GM12875 (cell line): ENCODE measurements at regions not wholly inside any gene's neighbourhood (a gene's known extent, or its start where the extent isn't known, plus 50 kb on each side); places are given as distances from the start of the nearest gene placed in this dataset.

Experiments
- H3K4me3 ChIP-seq: one replicate; pipeline ENCODE4 v1.5.1; 2011; ENCODE audit warnings: low read depth, low read length, control low read depth
- CTCF ChIP-seq: IDR thresholded peaks from 2 replicates; pipeline ENCODE4 v1.5.1; 2011; ENCODE audit warnings: low read depth, mild to moderate bottlenecking, control low read depth, inconsistent platforms, low read length, moderate library complexity, borderline replicate concordance; ENCODE audit not compliant: insufficient read depth

GRCh38 chr5:61614606-61615005 is 282.5 kb downstream of the ZSWIM6 start:
- no peak overlapping the region for H3K4me3 ChIP-seq
- TF ChIP-seq CTCF = no peak

GRCh38 chr5:61617039-61617438 is 285.0 kb downstream of the ZSWIM6 start:
- no peak for TF ChIP-seq CTCF
- no peak overlapping the region for H3K4me3 ChIP-seq

GRCh38 chr5:61617995-61618525 is 286.0 kb downstream of the ZSWIM6 start:
- no peak overlapping the region for H3K4me3 ChIP-seq
- no peak for TF ChIP-seq CTCF

DNA sequence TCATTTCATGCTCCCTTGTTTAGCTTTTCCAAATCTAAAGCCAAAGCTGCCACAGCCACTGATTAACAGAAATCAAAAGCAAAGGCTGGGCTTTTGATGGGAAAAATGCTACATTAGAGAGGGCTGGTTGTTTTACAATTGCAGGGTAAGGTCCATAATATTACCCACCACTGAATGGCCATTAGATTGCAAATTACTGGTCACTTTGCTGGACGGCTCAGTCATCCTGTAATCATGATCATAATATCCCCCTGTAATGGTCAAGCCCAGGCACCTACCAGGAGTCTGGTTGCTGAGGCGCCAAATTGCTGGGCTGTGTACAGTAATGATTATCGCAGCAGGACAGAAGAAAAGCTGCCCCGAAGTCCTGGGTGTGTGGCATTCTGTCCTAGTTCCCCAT is 286.5 kb downstream of the ZSWIM6 start:
- no peak for TF ChIP-seq CTCF
- no peak overlapping the region for H3K4me3 ChIP-seq

DNA sequence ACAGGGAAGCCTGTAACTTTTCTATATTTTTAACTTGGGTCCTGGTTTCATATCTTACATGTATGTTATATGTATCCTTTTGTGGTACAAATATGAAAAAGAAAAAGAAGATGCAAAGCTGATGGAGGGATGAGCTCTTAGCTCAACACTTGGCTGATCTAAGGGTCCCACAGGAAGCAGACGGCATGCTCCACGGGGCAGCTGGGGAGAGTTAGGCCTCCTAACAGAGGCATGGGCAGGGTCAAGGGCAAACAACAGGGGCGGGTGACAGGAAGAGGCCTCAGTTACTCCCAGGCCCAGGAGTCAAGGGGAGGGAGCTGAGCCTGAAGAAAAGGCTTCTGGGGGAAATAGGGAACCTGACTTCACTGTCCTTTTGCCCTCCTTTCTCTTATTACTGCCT is 287.2 kb downstream of the ZSWIM6 start:
- no peak overlapping the region for H3K4me3 ChIP-seq
- TF ChIP-seq CTCF = no peak

GRCh38 chr5:61619777-61620518 is 287.9 kb downstream of the ZSWIM6 start:
- TF ChIP-seq CTCF = no peak
- H3K4me3 ChIP-seq = no peak overlapping the region

- H3K4me3 ChIP-seq = no peak overlapping the region
- TF ChIP-seq CTCF = no peak
Observed at GRCh38 chr5:61620699-61621182, 288.7 kb downstream of the ZSWIM6 start.
